ENCODE measurements at regions not wholly inside any gene's neighbourhood (a gene's known extent, or its start where the extent isn't known, plus 50 kb on each side); places are given as distances from the start of the nearest gene placed in this dataset.
"Not testable (repeated sequence)": the region's sequence is repeated elsewhere in the genome, so short reads cannot be mapped to it uniquely, and the experiment has no call there.

DNA sequence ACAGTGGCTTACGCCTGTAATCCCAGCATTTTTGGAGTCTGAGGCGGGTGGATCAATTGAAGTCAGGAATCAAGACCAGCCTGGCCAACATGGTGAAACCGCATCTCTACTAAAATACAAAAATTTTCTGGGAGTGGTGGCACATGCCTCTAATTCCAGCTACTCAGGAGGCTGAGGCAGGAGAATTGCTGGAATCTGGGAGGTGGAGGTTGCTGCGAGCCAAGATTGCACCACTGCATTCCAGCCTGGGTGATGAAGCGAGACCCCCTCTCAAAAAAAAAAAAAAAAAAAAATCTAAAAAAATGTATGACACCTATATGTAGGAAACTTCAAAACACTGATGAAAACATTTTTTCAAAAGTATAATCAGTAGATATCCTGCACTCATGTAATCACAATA, 242.7 kb upstream of the CHORDC1 start:
- no peak for TF ChIP-seq POLR2A (IDR thresholded peaks at IDR 0.05)
- TF ChIP-seq, protein P1, sequence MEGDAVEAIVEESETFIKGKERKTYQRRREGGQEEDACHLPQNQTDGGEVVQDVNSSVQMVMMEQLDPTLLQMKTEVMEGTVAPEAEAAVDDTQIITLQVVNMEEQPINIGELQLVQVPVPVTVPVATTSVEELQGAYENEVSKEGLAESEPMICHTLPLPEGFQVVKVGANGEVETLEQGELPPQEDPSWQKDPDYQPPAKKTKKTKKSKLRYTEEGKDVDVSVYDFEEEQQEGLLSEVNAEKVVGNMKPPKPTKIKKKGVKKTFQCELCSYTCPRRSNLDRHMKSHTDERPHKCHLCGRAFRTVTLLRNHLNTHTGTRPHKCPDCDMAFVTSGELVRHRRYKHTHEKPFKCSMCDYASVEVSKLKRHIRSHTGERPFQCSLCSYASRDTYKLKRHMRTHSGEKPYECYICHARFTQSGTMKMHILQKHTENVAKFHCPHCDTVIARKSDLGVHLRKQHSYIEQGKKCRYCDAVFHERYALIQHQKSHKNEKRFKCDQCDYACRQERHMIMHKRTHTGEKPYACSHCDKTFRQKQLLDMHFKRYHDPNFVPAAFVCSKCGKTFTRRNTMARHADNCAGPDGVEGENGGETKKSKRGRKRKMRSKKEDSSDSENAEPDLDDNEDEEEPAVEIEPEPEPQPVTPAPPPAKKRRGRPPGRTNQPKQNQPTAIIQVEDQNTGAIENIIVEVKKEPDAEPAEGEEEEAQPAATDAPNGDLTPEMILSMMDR (IDR thresholded peaks at IDR 0.05): no peak
- H3K27me3 ChIP-seq: no peaks in the 10 kb centered on the region
- no peaks in the 10 kb centered on the region for H3K4me1 ChIP-seq
- DNase-seq: no peak
- intact Hi-C loops (cut with DNase I): no loop called here
- no peak overlapping the region for H3K27ac ChIP-seq
- H3K9me3 ChIP-seq: no peaks in the 10 kb centered on the region
- H3K4me3 ChIP-seq: no peak overlapping the region
- 89% methylated on average over 5 of the region's 5 CpGs for WGBS (ENCODE audit: insufficient coverage, low coverage, low lambda C conversion rate, missing lambda C conversion rate)
- no peak for ATAC-seq
- H3K36me3 ChIP-seq: no peaks in the 10 kb centered on the region

DNA sequence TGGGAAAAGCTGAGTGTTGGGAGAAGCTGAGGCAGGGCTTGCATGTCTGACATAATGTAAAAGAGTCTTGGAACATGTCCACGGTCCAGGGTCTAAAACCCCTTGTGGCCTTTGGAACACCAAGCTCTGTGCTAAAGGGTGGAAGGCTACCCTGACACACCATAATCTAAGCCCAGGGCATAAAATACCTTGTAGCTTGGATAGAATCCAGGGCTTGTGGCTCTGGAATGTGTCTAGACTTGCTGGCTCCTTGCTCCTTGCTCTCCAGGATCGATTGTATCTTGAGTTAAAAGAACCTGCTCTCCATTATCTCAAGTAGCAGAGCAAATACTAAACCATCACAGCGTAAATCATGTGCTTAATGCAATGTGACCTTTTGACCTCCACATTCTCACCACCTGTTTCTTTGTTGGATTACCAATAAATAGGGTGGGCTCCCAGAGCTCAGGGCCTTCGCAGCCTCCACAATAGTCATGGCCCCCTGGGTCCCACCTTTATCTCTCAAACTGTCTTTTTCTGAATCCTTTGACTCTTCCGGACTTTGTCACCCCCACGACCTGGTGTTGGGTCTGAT, 232.6 kb upstream of the CHORDC1 start:
- H3K27ac ChIP-seq; H3K27me3 ChIP-seq; ATAC-seq; H3K4me1 ChIP-seq; H3K36me3 ChIP-seq; H3K9me3 ChIP-seq; H3K4me3 ChIP-seq; DNase-seq; intact Hi-C loops (cut with DNase I): not testable (repeated sequence)
- 39% methylated on average over 6 of the region's 6 CpGs for WGBS (ENCODE audit: insufficient coverage, low coverage, low lambda C conversion rate, missing lambda C conversion rate)

DNA sequence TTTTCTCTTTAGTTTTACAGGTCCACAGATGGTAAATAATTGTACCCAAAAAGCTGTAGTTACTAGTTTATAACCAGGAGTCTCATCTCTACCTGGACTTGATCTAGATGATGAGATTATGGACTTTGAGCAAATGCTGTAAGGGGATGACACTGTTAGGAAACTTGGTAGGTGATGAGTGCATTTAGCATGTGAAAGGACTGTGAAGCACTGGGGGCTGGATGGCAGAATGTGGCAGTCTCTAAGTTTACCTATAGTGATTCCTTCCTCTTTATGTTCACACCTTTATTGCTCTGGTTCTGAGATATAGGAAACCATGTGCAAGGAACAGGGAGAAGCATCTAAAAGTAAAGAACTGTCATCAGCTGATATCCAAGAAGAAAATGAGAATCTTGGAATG, 230.7 kb upstream of the CHORDC1 start:
- TF ChIP-seq, protein P1 (IDR thresholded peaks at IDR 0.05): no peak
- TF ChIP-seq POLR2A (IDR thresholded peaks at IDR 0.05): no peak
- DNase-seq: no peak

DNA sequence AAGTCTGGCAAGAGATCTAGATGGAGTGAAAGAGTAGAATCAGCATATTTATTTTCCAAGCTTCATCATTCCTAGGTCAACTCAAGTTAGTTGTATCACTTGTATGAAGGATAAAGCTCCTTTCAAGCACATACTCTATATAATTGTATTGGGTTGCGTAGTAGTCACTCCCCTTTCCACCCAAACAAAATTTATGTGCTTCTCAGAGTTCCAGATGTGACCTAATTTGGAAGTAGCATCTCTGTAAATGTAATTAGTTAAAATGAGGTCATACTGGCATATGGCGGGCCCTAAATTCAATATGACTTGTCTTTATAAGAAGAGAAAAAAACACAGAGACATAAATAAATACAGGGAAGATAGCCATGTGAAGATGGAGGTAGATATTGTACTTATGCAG, 226.8 kb upstream of the CHORDC1 start:
- TF ChIP-seq, protein P1 (IDR thresholded peaks at IDR 0.05): no peak
- no peak for TF ChIP-seq POLR2A (IDR thresholded peaks at IDR 0.05)
- intact Hi-C loops (cut with DNase I): no loop called here
- 96% methylated on average over 2 of the region's 2 CpGs for WGBS (ENCODE audit: insufficient coverage, low coverage, low lambda C conversion rate, missing lambda C conversion rate)

More for the DNA sequence above, 230.7 kb upstream of the CHORDC1 start:
- ATAC-seq: no peak
- Histone ChIP-seq H3K36me3 (no peaks in the 10 kb centered on the region), H3K9me3 (no peaks in the 10 kb centered on the region), H3K27ac (no peak overlapping the region), H3K27me3 (no peaks in the 10 kb centered on the region), H3K4me3 (no peak overlapping the region), H3K4me1 (no peaks in the 10 kb centered on the region)
- intact Hi-C loops (cut with DNase I): no loop called here

DNA sequence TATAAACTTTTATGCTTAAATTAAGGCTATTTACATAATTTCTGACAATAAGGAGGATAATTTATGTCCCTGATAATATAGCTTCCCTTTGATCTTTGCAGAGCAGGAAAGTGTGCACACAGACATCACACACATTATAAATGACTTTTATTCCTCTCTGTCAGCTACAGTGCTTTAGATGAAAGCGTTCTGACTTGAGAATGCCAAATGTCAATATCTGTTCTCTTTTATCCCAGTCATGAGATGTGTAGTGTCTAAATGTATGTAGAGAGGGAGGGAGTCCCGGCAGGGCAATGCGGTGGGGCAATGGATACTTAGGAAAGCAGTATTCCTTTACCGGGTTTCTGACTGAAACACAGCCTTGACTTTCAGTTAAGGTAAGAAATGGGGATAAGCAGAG, 225.4 kb upstream of the CHORDC1 start:
- TF ChIP-seq POLR2A (IDR thresholded peaks at IDR 0.05): no peak
- TF ChIP-seq, protein P1 (IDR thresholded peaks at IDR 0.05): no peak
- Histone ChIP-seq H3K4me1 (no peaks in the 10 kb centered on the region), H3K9me3 (no peaks in the 10 kb centered on the region), H3K36me3 (no peaks in the 10 kb centered on the region), H3K27ac (no peak overlapping the region), H3K27me3 (no peaks in the 10 kb centered on the region), H3K4me3 (no peak overlapping the region)
- DNase-seq (no peak), ATAC-seq (no peak)
- WGBS (ENCODE audit: insufficient coverage, low coverage, low lambda C conversion rate, missing lambda C conversion rate): 93% methylated on average over 4 of the region's 4 CpGs
- intact Hi-C loops (cut with DNase I): no loop called here

More for the DNA sequence above, 226.8 kb upstream of the CHORDC1 start:
- no peak overlapping the region for H3K4me3 ChIP-seq
- H3K27me3 ChIP-seq: no peaks in the 10 kb centered on the region
- no peak for DNase-seq
- H3K36me3 ChIP-seq: no peaks in the 10 kb centered on the region
- H3K27ac ChIP-seq: no peak overlapping the region
- no peaks in the 10 kb centered on the region for H3K9me3 ChIP-seq
- no peak for ATAC-seq
- no peaks in the 10 kb centered on the region for H3K4me1 ChIP-seq
